HG02678 (cell line): ENCODE measurements at regions not wholly inside any gene's neighbourhood (a gene's known extent, or its start where the extent isn't known, plus 50 kb on each side); places are given as distances from the start of the nearest gene placed in this dataset.

ENCODE experiments used
- ATAC-seq: cut with Tn5 transposase; IDR thresholded peaks from one replicate; pipeline ENCODE4 v1.9.1; 2021; ENCODE audit warnings: mild to moderate bottlenecking, moderate library complexity; ENCODE audit not compliant: unreplicated experiment

- ATAC-seq = no peak
Measured at GRCh38 chr11:88405853-88406252, 68.3 kb upstream of the CTSC start.

- no peak for ATAC-seq
Measured at GRCh38 chr11:88404932-88405710, 67.6 kb upstream of the CTSC start.

- no peak for ATAC-seq
Measured at GRCh38 chr11:88404391-88404790, 66.9 kb upstream of the CTSC start.

GRCh38 chr11:88402784-88403183 lies 65.2 kb upstream of the CTSC start:
- ATAC-seq = no peak

DNA sequence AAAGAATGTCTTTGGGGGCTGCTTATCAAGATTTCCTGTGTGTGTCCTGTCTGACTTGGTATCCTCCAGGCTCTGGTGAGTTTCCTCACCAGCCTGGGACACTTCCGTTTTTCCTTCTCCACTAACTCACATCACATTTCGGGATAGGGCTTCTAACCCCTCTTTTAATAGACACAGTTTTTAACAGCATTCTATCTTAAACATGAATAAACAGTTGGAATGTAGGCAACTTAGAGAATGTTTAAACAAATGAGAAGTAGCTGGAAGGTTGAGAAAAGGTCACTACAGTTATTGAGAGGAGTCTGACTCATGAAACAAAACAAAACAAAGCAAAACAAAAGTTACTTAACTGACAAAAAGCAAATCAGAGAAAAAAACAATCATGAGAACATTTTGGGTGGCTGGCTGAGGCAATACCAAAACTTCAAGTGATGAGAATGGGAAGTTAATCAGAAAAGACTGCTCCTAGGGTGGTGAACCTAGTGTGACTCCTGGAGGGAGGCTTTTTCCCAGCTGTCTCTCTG lies 64.7 kb upstream of the CTSC start:
- ATAC-seq = no peak

DNA sequence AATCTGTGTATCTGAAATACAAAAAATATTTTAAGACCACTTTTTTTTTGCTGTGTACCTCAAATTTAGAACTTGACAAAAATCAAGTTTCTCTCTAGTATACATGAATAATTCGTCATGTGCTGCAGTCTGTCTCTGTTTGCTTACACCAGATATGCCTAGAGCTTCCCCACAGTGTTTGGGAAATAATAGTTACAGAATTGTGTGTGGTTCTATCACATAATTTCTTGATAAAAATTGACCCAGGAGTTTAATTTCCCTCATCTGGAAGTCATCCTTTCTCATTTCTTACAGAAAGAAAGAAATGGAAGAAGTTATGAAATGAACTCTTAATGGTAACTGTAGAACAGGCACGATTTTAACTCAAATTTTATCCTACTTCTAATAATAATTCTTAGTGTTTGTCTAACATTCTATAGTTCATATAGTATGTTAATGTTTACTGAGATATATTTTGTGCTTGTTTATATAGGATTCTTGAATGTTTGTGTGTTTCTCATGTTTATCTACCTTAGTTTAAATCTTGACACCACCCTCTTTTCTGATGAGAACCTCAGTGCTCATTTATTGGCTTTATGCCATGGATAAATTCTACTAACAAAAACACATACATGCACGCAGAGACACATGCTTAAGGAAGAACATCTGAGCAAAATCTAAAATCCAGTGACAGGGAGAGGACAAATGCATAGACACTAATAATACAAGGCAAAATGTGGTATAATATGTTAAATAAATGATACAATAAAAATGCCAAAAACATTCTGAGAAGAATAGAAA lies 61.4 kb upstream of the CTSC start:
- ATAC-seq = no peak

GRCh38 chr11:88398372-88398771 lies 60.8 kb upstream of the CTSC start:
- ATAC-seq = no peak

- no peak for ATAC-seq
Measured at GRCh38 chr11:88390254-88390653, 52.7 kb upstream of the CTSC start.

DNA sequence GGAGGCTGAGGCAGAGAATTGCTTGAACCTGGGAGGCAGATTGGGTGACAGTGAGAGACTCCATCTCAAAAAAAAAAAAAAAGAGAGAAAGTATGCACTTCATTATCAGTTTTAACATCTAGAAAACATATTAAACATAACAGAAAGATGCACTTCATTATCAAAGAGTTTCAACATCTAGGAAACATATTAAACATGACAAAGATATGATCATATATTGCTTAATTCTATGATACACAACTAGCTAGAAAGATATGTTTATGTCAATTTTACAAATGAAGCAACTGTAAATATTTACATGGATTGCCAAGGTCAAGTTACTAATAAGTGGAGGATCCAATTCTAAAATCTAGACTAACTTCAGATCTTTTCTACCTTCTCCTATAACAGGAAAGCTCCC lies 50.4 kb upstream of the CTSC start:
- ATAC-seq = no peak
